ENCODE measurements at regions not wholly inside any gene's neighbourhood (a gene's known extent, or its start where the extent isn't known, plus 50 kb on each side); places are given as distances from the start of the nearest gene placed in this dataset.

DNA sequence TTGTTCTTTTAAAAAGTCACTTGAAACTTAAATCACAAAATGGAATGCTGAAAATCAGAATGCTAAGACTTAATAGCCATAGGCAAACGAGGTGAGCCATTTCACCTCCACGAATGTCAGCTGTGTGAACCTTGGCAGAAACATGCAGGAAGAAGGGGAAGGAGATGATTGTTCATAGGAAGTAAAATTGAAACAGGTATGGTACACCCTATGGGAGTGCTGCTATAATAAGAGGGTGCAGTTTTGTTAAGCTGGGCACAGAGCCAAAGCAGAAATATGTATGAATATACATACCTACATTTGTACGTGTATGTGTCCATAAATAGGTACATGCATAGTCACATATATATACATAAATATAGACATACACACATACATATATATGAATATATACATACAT is 51.0 kb upstream of the SPINK5 start:
- Histone ChIP-seq H3K18ac (ENCODE audit: low read depth in 1 of 2, low read length in 2 of 2) (peak overlapping the region in 1 of 2 experiments; percentile 56), H2BK5ac (ENCODE audit: low read depth, low read length, poor library complexity, severe bottlenecking) (no peak overlapping the region), H2BK15ac (ENCODE audit: low read depth, poor library complexity, severe bottlenecking) (no peak overlapping the region), H3K4me2 (ENCODE audit: low read length, poor library complexity, severe bottlenecking) (no peak overlapping the region), H3K23ac (ENCODE audit: low read length in 2 of 2) (no peak overlapping the region), H4K91ac (ENCODE audit: low read length) (no peak overlapping the region), H3K14ac (ENCODE audit: low read length in 2 of 2) (no peak overlapping the region), H4K8ac (ENCODE audit: low read length) (no peak overlapping the region), H3K9me3 (ENCODE audit: control insufficient read depth, low read length) (no peaks in the 10 kb centered on the region), H3K4me3 (ENCODE audit: insufficient read depth in 1 of 2, low read depth in 1 of 2, low read length in 2 of 2) (no peak overlapping the region), H2AFZ (ENCODE audit: low read depth, low read length) (no peak overlapping the region), H3K9ac (ENCODE audit: low read length) (no peak overlapping the region), H2AK5ac (ENCODE audit: low read length, severe bottlenecking) (no peak overlapping the region), H2BK120ac (ENCODE audit: low read depth, low read length) (no peak overlapping the region), H3K36me3 (ENCODE audit: control insufficient read depth in 1 of 2, insufficient read depth in 2 of 2, low read depth in 1 of 2, low read length in 2 of 2) (no peaks in the 10 kb centered on the region), H3K4ac (ENCODE audit: low read depth in 1 of 2, low read length in 2 of 2) (peak overlapping the region in 1 of 2 experiments; percentile 62), H3K27ac (ENCODE audit: low read length, poor library complexity, severe bottlenecking) (no peak overlapping the region), H3K27me3 (ENCODE audit: control insufficient read depth in 1 of 2, insufficient read depth in 1 of 2, low read length in 2 of 2) (no peaks in the 10 kb centered on the region), H3K79me1 (replicated peaks; ENCODE audit: low read length, poor library complexity, severe bottlenecking) (no peaks in the 10 kb centered on the region), H2BK12ac (ENCODE audit: low read length in 2 of 2) (peak overlapping the region in 1 of 2 experiments; percentile 86), H3K4me1 (ENCODE audit: control insufficient read depth, insufficient read depth, low read depth, low read length) (no peaks in the 10 kb centered on the region)
- WGBS: 91% methylated on average over 2 of the region's 3 CpGs
- DNase-seq: no peak

GRCh38 chr5:148011398-148012137 is 52.2 kb upstream of the SPINK5 start:
- WGBS: 87% methylated on average over 3 of the region's 3 CpGs
- H2BK12ac ChIP-seq (ENCODE audit: low read length in 2 of 2): peak overlapping the region in 1 of 2 experiments; percentile 11
- H3K14ac ChIP-seq (ENCODE audit: low read length in 2 of 2): no peak overlapping the region

DNA sequence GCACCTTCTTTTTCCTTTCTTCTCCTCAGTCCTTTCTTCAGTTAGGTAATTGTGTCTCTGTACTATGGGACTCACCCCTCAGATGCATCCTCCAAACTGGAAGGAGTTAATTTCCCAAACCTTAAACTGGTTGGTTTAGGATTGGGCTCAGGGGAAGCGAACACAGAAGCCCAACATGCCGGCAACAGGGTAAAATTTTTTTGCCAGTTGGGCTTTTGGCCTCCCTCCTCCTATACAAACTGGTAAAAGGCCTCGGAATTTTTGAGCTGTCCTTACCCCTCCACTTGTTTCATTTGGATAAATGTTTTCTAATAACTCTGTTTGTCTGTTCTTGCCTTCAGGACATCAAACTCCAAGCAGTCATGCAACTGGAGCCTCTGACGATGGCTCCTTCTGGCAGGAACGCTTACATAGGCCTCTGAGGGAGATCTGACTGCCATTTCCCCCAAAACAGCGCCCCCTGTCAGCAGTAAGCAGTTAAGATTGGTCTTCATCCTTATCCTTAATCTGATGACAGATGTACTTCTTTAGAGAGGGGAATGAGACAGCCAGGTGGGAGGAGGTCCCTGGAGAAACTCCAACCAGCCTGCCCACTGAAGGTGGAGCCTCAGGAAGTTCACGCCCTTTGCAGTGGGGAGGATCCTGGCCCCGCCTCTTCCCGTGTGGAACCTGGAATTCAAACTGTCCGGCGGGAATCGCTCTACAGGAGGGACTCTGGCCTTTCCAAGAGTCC is 57.8 kb upstream of the SPINK5 start:
- H2AK5ac ChIP-seq (ENCODE audit: low read length, severe bottlenecking): no peak overlapping the region
- H4K8ac ChIP-seq (ENCODE audit: low read length): no peak overlapping the region
- H4K91ac ChIP-seq (ENCODE audit: low read length): no peak overlapping the region
- H2AFZ ChIP-seq (ENCODE audit: low read depth, low read length): no peak overlapping the region
- no peak overlapping the region for H3K27ac ChIP-seq (ENCODE audit: low read length, poor library complexity, severe bottlenecking)
- H2BK15ac ChIP-seq (ENCODE audit: low read depth, poor library complexity, severe bottlenecking): no peak overlapping the region
- 82% methylated on average over 11 of the region's 12 CpGs for WGBS
- H3K9ac ChIP-seq (ENCODE audit: low read length): no peak overlapping the region
- no peak overlapping the region for H2BK120ac ChIP-seq (ENCODE audit: low read depth, low read length)
- H3K36me3 ChIP-seq (ENCODE audit: control insufficient read depth in 1 of 2, insufficient read depth in 2 of 2, low read depth in 1 of 2, low read length in 2 of 2): peaks cover 0 to 7% of the 10 kb centered on the region in 2 experiments
- H3K79me1 ChIP-seq (replicated peaks; ENCODE audit: low read length, poor library complexity, severe bottlenecking): no peaks in the 10 kb centered on the region
- H3K4me2 ChIP-seq (ENCODE audit: low read length, poor library complexity, severe bottlenecking): no peak overlapping the region
- H3K4me3 ChIP-seq (ENCODE audit: insufficient read depth in 1 of 2, low read depth in 1 of 2, low read length in 2 of 2): no peak overlapping the region
- H3K23ac ChIP-seq (ENCODE audit: low read length in 2 of 2): no peak overlapping the region
- no peak overlapping the region for H2BK12ac ChIP-seq (ENCODE audit: low read length in 2 of 2)
- peak overlapping the region in 1 of 2 experiments; percentile 17 for H3K18ac ChIP-seq (ENCODE audit: low read depth in 1 of 2, low read length in 2 of 2)
- DNase-seq: no peak
- no peak overlapping the region for H3K4ac ChIP-seq (ENCODE audit: low read depth in 1 of 2, low read length in 2 of 2)
- H3K4me1 ChIP-seq (ENCODE audit: control insufficient read depth, insufficient read depth, low read depth, low read length): no peaks in the 10 kb centered on the region
- no peak overlapping the region for H2BK5ac ChIP-seq (ENCODE audit: low read depth, low read length, poor library complexity, severe bottlenecking)
- no peaks in the 10 kb centered on the region for H3K27me3 ChIP-seq (ENCODE audit: control insufficient read depth in 1 of 2, insufficient read depth in 1 of 2, low read length in 2 of 2)
- no peak overlapping the region for H3K14ac ChIP-seq (ENCODE audit: low read length in 2 of 2)
- H3K9me3 ChIP-seq (ENCODE audit: control insufficient read depth, low read length): peaks cover 20% of the 10 kb centered on the region

More at GRCh38 chr5:148011398-148012137, 52.2 kb upstream of the SPINK5 start:
- H2AFZ ChIP-seq (ENCODE audit: low read depth, low read length): no peak overlapping the region
- no peak overlapping the region for H2BK5ac ChIP-seq (ENCODE audit: low read depth, low read length, poor library complexity, severe bottlenecking)
- no peak overlapping the region for H3K9ac ChIP-seq (ENCODE audit: low read length)
- H3K4me1 ChIP-seq (ENCODE audit: control insufficient read depth, insufficient read depth, low read depth, low read length): no peaks in the 10 kb centered on the region
- H2BK120ac ChIP-seq (ENCODE audit: low read depth, low read length): no peak overlapping the region
- no peak overlapping the region for H3K4me3 ChIP-seq (ENCODE audit: insufficient read depth in 1 of 2, low read depth in 1 of 2, low read length in 2 of 2)
- H3K27ac ChIP-seq (ENCODE audit: low read length, poor library complexity, severe bottlenecking): no peak overlapping the region
- no peaks in the 10 kb centered on the region for H3K27me3 ChIP-seq (ENCODE audit: control insufficient read depth in 1 of 2, insufficient read depth in 1 of 2, low read length in 2 of 2)
- H3K4me2 ChIP-seq (ENCODE audit: low read length, poor library complexity, severe bottlenecking): no peak overlapping the region
- peak; percentile 88 for DNase-seq
- no peak overlapping the region for H3K23ac ChIP-seq (ENCODE audit: low read length in 2 of 2)
- no peaks in the 10 kb centered on the region for H3K9me3 ChIP-seq (ENCODE audit: control insufficient read depth, low read length)
- H3K18ac ChIP-seq (ENCODE audit: low read depth in 1 of 2, low read length in 2 of 2): peak overlapping the region in 1 of 2 experiments; percentile 3
- H3K36me3 ChIP-seq (ENCODE audit: control insufficient read depth in 1 of 2, insufficient read depth in 2 of 2, low read depth in 1 of 2, low read length in 2 of 2): no peaks in the 10 kb centered on the region
- no peak overlapping the region for H2BK15ac ChIP-seq (ENCODE audit: low read depth, poor library complexity, severe bottlenecking)
- H2AK5ac ChIP-seq (ENCODE audit: low read length, severe bottlenecking): no peak overlapping the region
- peak overlapping the region in 1 of 2 experiments; percentile 35 for H3K4ac ChIP-seq (ENCODE audit: low read depth in 1 of 2, low read length in 2 of 2)
- no peaks in the 10 kb centered on the region for H3K79me1 ChIP-seq (replicated peaks; ENCODE audit: low read length, poor library complexity, severe bottlenecking)
- H4K91ac ChIP-seq (ENCODE audit: low read length): no peak overlapping the region
- H4K8ac ChIP-seq (ENCODE audit: low read length): no peak overlapping the region

DNA sequence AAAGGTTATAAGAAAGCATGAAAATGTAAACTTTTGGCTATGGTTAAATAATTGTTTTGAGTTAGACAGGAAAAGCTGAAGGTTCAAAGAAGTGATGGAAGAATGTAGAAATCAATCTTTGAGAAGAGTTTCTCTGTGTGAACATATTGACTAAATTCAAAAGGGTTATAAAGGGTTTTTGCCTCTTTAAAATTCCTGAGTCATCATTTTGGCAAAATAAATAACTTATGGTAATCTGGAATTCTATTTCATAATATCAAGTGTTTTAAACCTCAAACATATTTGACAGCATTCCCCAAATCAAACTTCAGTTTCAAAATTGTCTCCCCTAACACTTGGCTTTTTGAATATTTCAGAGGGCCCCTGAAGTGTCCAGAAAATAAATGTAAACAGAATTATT is 60.6 kb upstream of the SPINK5 start:
- Histone ChIP-seq H4K91ac (ENCODE audit: low read length) (no peak overlapping the region), H2BK12ac (ENCODE audit: low read length in 2 of 2) (no peak overlapping the region), H2BK120ac (ENCODE audit: low read depth, low read length) (no peak overlapping the region), H3K4me2 (ENCODE audit: low read length, poor library complexity, severe bottlenecking) (no peak overlapping the region), H3K4me1 (ENCODE audit: control insufficient read depth, insufficient read depth, low read depth, low read length) (no peaks in the 10 kb centered on the region), H2AK5ac (ENCODE audit: low read length, severe bottlenecking) (no peak overlapping the region), H3K14ac (ENCODE audit: low read length in 2 of 2) (no peak overlapping the region), H2BK15ac (ENCODE audit: low read depth, poor library complexity, severe bottlenecking) (no peak overlapping the region), H3K27me3 (ENCODE audit: control insufficient read depth in 1 of 2, insufficient read depth in 1 of 2, low read length in 2 of 2) (no peaks in the 10 kb centered on the region), H3K18ac (ENCODE audit: low read depth in 1 of 2, low read length in 2 of 2) (no peak overlapping the region), H2AFZ (ENCODE audit: low read depth, low read length) (no peak overlapping the region), H4K8ac (ENCODE audit: low read length) (no peak overlapping the region), H3K9ac (ENCODE audit: low read length) (no peak overlapping the region), H2BK5ac (ENCODE audit: low read depth, low read length, poor library complexity, severe bottlenecking) (no peak overlapping the region), H3K9me3 (ENCODE audit: control insufficient read depth, low read length) (peaks cover 34% of the 10 kb centered on the region), H3K23ac (ENCODE audit: low read length in 2 of 2) (no peak overlapping the region), H3K4ac (ENCODE audit: low read depth in 1 of 2, low read length in 2 of 2) (no peak overlapping the region), H3K4me3 (ENCODE audit: insufficient read depth in 1 of 2, low read depth in 1 of 2, low read length in 2 of 2) (no peak overlapping the region), H3K79me1 (replicated peaks; ENCODE audit: low read length, poor library complexity, severe bottlenecking) (no peaks in the 10 kb centered on the region), H3K36me3 (ENCODE audit: control insufficient read depth in 1 of 2, insufficient read depth in 2 of 2, low read depth in 1 of 2, low read length in 2 of 2) (peaks cover 0 to 7% of the 10 kb centered on the region in 2 experiments), H3K27ac (ENCODE audit: low read length, poor library complexity, severe bottlenecking) (no peak overlapping the region)
- DNase-seq: no peak
